22Rv1 (cell line): ENCODE measurements at regions not wholly inside any gene's neighbourhood (a gene's known extent, or its start where the extent isn't known, plus 50 kb on each side); places are given as distances from the start of the nearest gene placed in this dataset.

ENCODE experiments used
- CTCF ChIP-seq: fragments of 450-650 bp; IDR thresholded peaks from 2 replicates; pipeline ENCODE4 v1.5.1; 2017; ENCODE audit warnings: mild to moderate bottlenecking
- ZFX ChIP-seq: fragments of 450-650 bp; IDR thresholded peaks from 2 replicates; pipeline ENCODE4 v1.6.1; 2017; ENCODE audit warnings: antibody characterized with exemption, borderline replicate concordance

DNA sequence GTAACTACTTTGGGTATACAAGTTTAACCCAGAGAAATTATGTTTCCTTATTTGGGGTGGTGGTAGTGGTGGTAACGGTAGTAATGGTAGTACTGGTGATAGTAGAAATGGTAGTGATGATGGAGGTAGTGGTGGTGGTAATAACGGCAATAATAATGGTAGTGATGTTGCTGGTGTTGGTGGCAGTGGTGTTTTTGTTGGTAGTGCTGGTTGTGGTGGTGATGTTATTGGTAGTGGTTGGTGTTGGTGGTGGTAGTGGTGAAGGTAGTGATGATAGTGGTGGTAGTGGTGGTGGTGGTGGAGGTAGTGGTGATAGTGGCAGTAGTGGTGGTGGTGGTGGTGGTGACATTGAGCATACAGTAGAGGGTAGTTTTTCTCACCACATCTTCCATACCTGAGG, 95.6 kb downstream of the TMEM30B start:
- no peak for TF ChIP-seq CTCF
- no peak for TF ChIP-seq ZFX
